ENCODE measurements at regions not wholly inside any gene's neighbourhood (a gene's known extent, or its start where the extent isn't known, plus 50 kb on each side); places are given as distances from the start of the nearest gene placed in this dataset.

GRCh38 chr13:46963904-46964303, 67.1 kb upstream of the HTR2A start:
- Histone ChIP-seq H3K27ac (ENCODE audit: low read depth in 2 of 2, low read length in 1 of 2) (no peak overlapping the region), H3K36me3 (ENCODE audit: control insufficient read depth in 2 of 2, insufficient read depth in 2 of 2, low read length in 1 of 2) (no peaks in the 10 kb centered on the region), H3K4me3 (ENCODE audit: low read depth in 1 of 2, low read length in 2 of 2) (no peak overlapping the region), H3K4me1 (ENCODE audit: control insufficient read depth in 2 of 2, insufficient read depth in 2 of 2, low read length in 1 of 2) (no peaks in the 10 kb centered on the region), H3K9me3 (ENCODE audit: control insufficient read depth in 2 of 2, insufficient read depth in 1 of 2, low read depth in 1 of 2, low read length in 1 of 2) (no peaks in the 10 kb centered on the region), H3K27me3 (ENCODE audit: control insufficient read depth in 1 of 2, insufficient read depth in 2 of 2, low read length in 2 of 2) (no peaks in the 10 kb centered on the region)
- 72 to 82% methylated on average over 4 of the region's 4 CpGs for WGBS, 2 donors

- H3K4me3 ChIP-seq (ENCODE audit: low read depth in 1 of 2, low read length in 2 of 2), result no peak overlapping the region
- WGBS, 2 donors, result 72 to 73% methylated on average over 6 of the region's 6 CpGs
- no peaks in the 10 kb centered on the region for H3K36me3 ChIP-seq (ENCODE audit: control insufficient read depth in 2 of 2, insufficient read depth in 2 of 2, low read length in 1 of 2)
- no peaks in the 10 kb centered on the region for H3K27me3 ChIP-seq (ENCODE audit: control insufficient read depth in 1 of 2, insufficient read depth in 2 of 2, low read length in 2 of 2)
- no peak overlapping the region for H3K27ac ChIP-seq (ENCODE audit: low read depth in 2 of 2, low read length in 1 of 2)
- H3K9me3 ChIP-seq (ENCODE audit: control insufficient read depth in 2 of 2, insufficient read depth in 1 of 2, low read depth in 1 of 2, low read length in 1 of 2), result no peaks in the 10 kb centered on the region
- no peaks in the 10 kb centered on the region for H3K4me1 ChIP-seq (ENCODE audit: control insufficient read depth in 2 of 2, insufficient read depth in 2 of 2, low read length in 1 of 2)
Measured at GRCh38 chr13:46962281-46962941, 65.6 kb upstream of the HTR2A start.

- Histone ChIP-seq H3K27ac (ENCODE audit: low read depth in 2 of 2, low read length in 1 of 2) (no peak overlapping the region), H3K36me3 (ENCODE audit: control insufficient read depth in 2 of 2, insufficient read depth in 2 of 2, low read length in 1 of 2) (no peaks in the 10 kb centered on the region), H3K27me3 (ENCODE audit: control insufficient read depth in 1 of 2, insufficient read depth in 2 of 2, low read length in 2 of 2) (no peaks in the 10 kb centered on the region), H3K9me3 (ENCODE audit: control insufficient read depth in 2 of 2, insufficient read depth in 1 of 2, low read depth in 1 of 2, low read length in 1 of 2) (no peaks in the 10 kb centered on the region), H3K4me1 (ENCODE audit: control insufficient read depth in 2 of 2, insufficient read depth in 2 of 2, low read length in 1 of 2) (no peaks in the 10 kb centered on the region), H3K4me3 (ENCODE audit: low read depth in 1 of 2, low read length in 2 of 2) (no peak overlapping the region)
- WGBS, 2 donors, result 39 to 52% methylated on average over 2 of the region's 2 CpGs
Measured at GRCh38 chr13:46961719-46962118, 64.9 kb upstream of the HTR2A start.

- H3K4me3 ChIP-seq (ENCODE audit: low read depth in 1 of 2, low read length in 2 of 2), result no peak overlapping the region
- H3K9me3 ChIP-seq (ENCODE audit: control insufficient read depth in 2 of 2, insufficient read depth in 1 of 2, low read depth in 1 of 2, low read length in 1 of 2), result no peaks in the 10 kb centered on the region
- H3K36me3 ChIP-seq (ENCODE audit: control insufficient read depth in 2 of 2, insufficient read depth in 2 of 2, low read length in 1 of 2), result no peaks in the 10 kb centered on the region
- H3K27me3 ChIP-seq (ENCODE audit: control insufficient read depth in 1 of 2, insufficient read depth in 2 of 2, low read length in 2 of 2), result no peaks in the 10 kb centered on the region
- 88 to 94% methylated on average over 2 of the region's 2 CpGs for WGBS, 2 donors
- no peak overlapping the region for H3K27ac ChIP-seq (ENCODE audit: low read depth in 2 of 2, low read length in 1 of 2)
- H3K4me1 ChIP-seq (ENCODE audit: control insufficient read depth in 2 of 2, insufficient read depth in 2 of 2, low read length in 1 of 2), result no peaks in the 10 kb centered on the region
Measured at GRCh38 chr13:46953941-46954340, 57.1 kb upstream of the HTR2A start.

GRCh38 chr13:46953331-46953730, 56.5 kb upstream of the HTR2A start:
- H3K4me1 ChIP-seq (ENCODE audit: control insufficient read depth in 2 of 2, insufficient read depth in 2 of 2, low read length in 1 of 2), result no peaks in the 10 kb centered on the region
- WGBS, 2 donors, result 77 to 78% methylated on average over 3 of the region's 3 CpGs
- H3K27ac ChIP-seq (ENCODE audit: low read depth in 2 of 2, low read length in 1 of 2), result no peak overlapping the region
- no peaks in the 10 kb centered on the region for H3K27me3 ChIP-seq (ENCODE audit: control insufficient read depth in 1 of 2, insufficient read depth in 2 of 2, low read length in 2 of 2)
- no peaks in the 10 kb centered on the region for H3K9me3 ChIP-seq (ENCODE audit: control insufficient read depth in 2 of 2, insufficient read depth in 1 of 2, low read depth in 1 of 2, low read length in 1 of 2)
- H3K36me3 ChIP-seq (ENCODE audit: control insufficient read depth in 2 of 2, insufficient read depth in 2 of 2, low read length in 1 of 2), result no peaks in the 10 kb centered on the region
- H3K4me3 ChIP-seq (ENCODE audit: low read depth in 1 of 2, low read length in 2 of 2), result no peak overlapping the region

GRCh38 chr13:46951516-46951915, 54.7 kb upstream of the HTR2A start:
- no peak overlapping the region for H3K27ac ChIP-seq (ENCODE audit: low read depth in 2 of 2, low read length in 1 of 2)
- H3K27me3 ChIP-seq (ENCODE audit: control insufficient read depth in 1 of 2, insufficient read depth in 2 of 2, low read length in 2 of 2), result no peaks in the 10 kb centered on the region
- 52% methylated on average over 6 of the region's 6 CpGs for WGBS, 2 donors
- no peak overlapping the region for H3K4me3 ChIP-seq (ENCODE audit: low read depth in 1 of 2, low read length in 2 of 2)
- H3K9me3 ChIP-seq (ENCODE audit: control insufficient read depth in 2 of 2, insufficient read depth in 1 of 2, low read depth in 1 of 2, low read length in 1 of 2), result no peaks in the 10 kb centered on the region
- H3K36me3 ChIP-seq (ENCODE audit: control insufficient read depth in 2 of 2, insufficient read depth in 2 of 2, low read length in 1 of 2), result no peaks in the 10 kb centered on the region
- no peaks in the 10 kb centered on the region for H3K4me1 ChIP-seq (ENCODE audit: control insufficient read depth in 2 of 2, insufficient read depth in 2 of 2, low read length in 1 of 2)

GRCh38 chr13:46949211-46949610, 52.4 kb upstream of the HTR2A start:
- no peaks in the 10 kb centered on the region for H3K36me3 ChIP-seq (ENCODE audit: control insufficient read depth in 2 of 2, insufficient read depth in 2 of 2, low read length in 1 of 2)
- no peak overlapping the region for H3K27ac ChIP-seq (ENCODE audit: low read depth in 2 of 2, low read length in 1 of 2)
- no peaks in the 10 kb centered on the region for H3K4me1 ChIP-seq (ENCODE audit: control insufficient read depth in 2 of 2, insufficient read depth in 2 of 2, low read length in 1 of 2)
- H3K9me3 ChIP-seq (ENCODE audit: control insufficient read depth in 2 of 2, insufficient read depth in 1 of 2, low read depth in 1 of 2, low read length in 1 of 2), result no peaks in the 10 kb centered on the region
- H3K4me3 ChIP-seq (ENCODE audit: low read depth in 1 of 2, low read length in 2 of 2), result no peak overlapping the region
- 92 to 94% methylated on average over 3 of the region's 3 CpGs for WGBS, 2 donors
- H3K27me3 ChIP-seq (ENCODE audit: control insufficient read depth in 1 of 2, insufficient read depth in 2 of 2, low read length in 2 of 2), result no peaks in the 10 kb centered on the region

- Histone ChIP-seq H3K36me3 (ENCODE audit: control insufficient read depth in 2 of 2, insufficient read depth in 2 of 2, low read length in 1 of 2) (no peaks in the 10 kb centered on the region), H3K4me3 (ENCODE audit: low read depth in 1 of 2, low read length in 2 of 2) (no peak overlapping the region), H3K27ac (ENCODE audit: low read depth in 2 of 2, low read length in 1 of 2) (no peak overlapping the region), H3K4me1 (ENCODE audit: control insufficient read depth in 2 of 2, insufficient read depth in 2 of 2, low read length in 1 of 2) (no peaks in the 10 kb centered on the region), H3K27me3 (ENCODE audit: control insufficient read depth in 1 of 2, insufficient read depth in 2 of 2, low read length in 2 of 2) (no peaks in the 10 kb centered on the region), H3K9me3 (ENCODE audit: control insufficient read depth in 2 of 2, insufficient read depth in 1 of 2, low read depth in 1 of 2, low read length in 1 of 2) (no peaks in the 10 kb centered on the region)
- 75 to 80% methylated on average over 4 of the region's 4 CpGs for WGBS, 2 donors
Measured at GRCh38 chr13:46948338-46948737, 51.5 kb upstream of the HTR2A start.

- H3K27me3 ChIP-seq (ENCODE audit: control insufficient read depth in 1 of 2, insufficient read depth in 2 of 2, low read length in 2 of 2), result no peaks in the 10 kb centered on the region
- H3K36me3 ChIP-seq (ENCODE audit: control insufficient read depth in 2 of 2, insufficient read depth in 2 of 2, low read length in 1 of 2), result no peaks in the 10 kb centered on the region
- 58 to 71% methylated on average over 4 of the region's 4 CpGs for WGBS, 2 donors
- H3K27ac ChIP-seq (ENCODE audit: low read depth in 2 of 2, low read length in 1 of 2), result no peak overlapping the region
- no peak overlapping the region for H3K4me3 ChIP-seq (ENCODE audit: low read depth in 1 of 2, low read length in 2 of 2)
- no peaks in the 10 kb centered on the region for H3K9me3 ChIP-seq (ENCODE audit: control insufficient read depth in 2 of 2, insufficient read depth in 1 of 2, low read depth in 1 of 2, low read length in 1 of 2)
- no peaks in the 10 kb centered on the region for H3K4me1 ChIP-seq (ENCODE audit: control insufficient read depth in 2 of 2, insufficient read depth in 2 of 2, low read length in 1 of 2)
Measured at GRCh38 chr13:46947425-46948191, 50.8 kb upstream of the HTR2A start.
